C4-2B (cell line): ENCODE measurements at regions not wholly inside any gene's neighbourhood (a gene's known extent, or its start where the extent isn't known, plus 50 kb on each side); places are given as distances from the start of the nearest gene placed in this dataset.

Experiments
- CTCF ChIP-seq: fragments of 450-650 bp; conservative IDR thresholded peaks from 2 replicates; pipeline ENCODE4 v1.5.1; 2017; ENCODE audit warnings: mild to moderate bottlenecking
- ZFX ChIP-seq: fragments of 450-650 bp; IDR thresholded peaks from 2 replicates; pipeline ENCODE4 v1.6.1; 2017

GRCh38 chr12:24741216-24741615, 207.7 kb downstream of the BCAT1 start:
- no peak for TF ChIP-seq ZFX
- TF ChIP-seq CTCF: no peak
